ENCODE measurements at regions not wholly inside any gene's neighbourhood (a gene's known extent, or its start where the extent isn't known, plus 50 kb on each side); places are given as distances from the start of the nearest gene placed in this dataset.

- H3K36me3 ChIP-seq, result no peaks in the 10 kb centered on the region
- no peak for TF ChIP-seq CTCF (IDR thresholded peaks at IDR 0.05; ENCODE audit: low read depth, low read length)
- DNase-seq, result no peak
- H3K9me3 ChIP-seq, result no peaks in the 10 kb centered on the region
- no peaks in the 10 kb centered on the region; the same call in 1 of the 2 replicates for H3K4me1 ChIP-seq
- H3K27me3 ChIP-seq, result no peaks in the 10 kb centered on the region
- no peak overlapping the region for H3K4me3 ChIP-seq (ENCODE audit: low read depth, low read length)
Measured at GRCh38 chr10:59595593-59595992, 114.1 kb downstream of the SLC16A9 start.

GRCh38 chr10:59593768-59594167, 115.9 kb downstream of the SLC16A9 start:
- TF ChIP-seq CTCF (IDR thresholded peaks at IDR 0.05; ENCODE audit: low read depth, low read length), result no peak
- Histone ChIP-seq H3K4me3 (ENCODE audit: low read depth, low read length) (no peak overlapping the region), H3K27me3 (no peaks in the 10 kb centered on the region), H3K9me3 (no peaks in the 10 kb centered on the region), H3K36me3 (no peaks in the 10 kb centered on the region), H3K4me1 (no peaks in the 10 kb centered on the region; the same call in 1 of the 2 replicates)
- no peak for DNase-seq

DNA sequence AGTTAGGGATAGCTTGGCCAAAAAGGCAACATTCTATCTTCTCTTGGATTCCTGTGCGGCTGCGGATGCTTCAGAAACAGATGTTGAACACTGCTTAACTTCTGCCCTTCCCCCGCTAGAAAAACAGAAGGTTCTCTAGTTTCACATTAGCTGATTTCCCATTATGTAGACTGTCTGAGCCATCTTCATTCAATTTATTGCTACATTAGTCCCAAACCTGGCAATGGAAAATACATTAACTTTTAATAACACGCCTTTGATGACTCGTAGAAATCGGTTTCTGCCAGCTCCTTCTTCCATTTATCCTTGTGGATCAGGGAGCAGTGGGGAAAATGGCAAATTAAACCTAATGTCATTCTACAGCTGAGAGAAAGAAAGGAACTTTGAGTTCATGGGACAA, 119.9 kb downstream of the SLC16A9 start:
- DNase-seq, result no peak
- Histone ChIP-seq H3K36me3 (no peaks in the 10 kb centered on the region), H3K4me3 (ENCODE audit: low read depth, low read length) (no peak overlapping the region), H3K9me3 (no peaks in the 10 kb centered on the region), H3K27me3 (no peaks in the 10 kb centered on the region), H3K4me1 (no peaks in the 10 kb centered on the region; the same call in none of the 2 replicates)
- TF ChIP-seq CTCF (IDR thresholded peaks at IDR 0.05; ENCODE audit: low read depth, low read length), result no peak

GRCh38 chr10:59588791-59589190, 120.9 kb downstream of the SLC16A9 start:
- no peak for DNase-seq
- Histone ChIP-seq H3K9me3 (no peaks in the 10 kb centered on the region), H3K4me1 (no peaks in the 10 kb centered on the region; the same call in none of the 2 replicates), H3K4me3 (ENCODE audit: low read depth, low read length) (no peak overlapping the region), H3K27me3 (no peaks in the 10 kb centered on the region), H3K36me3 (no peaks in the 10 kb centered on the region)
- no peak for TF ChIP-seq CTCF (IDR thresholded peaks at IDR 0.05; ENCODE audit: low read depth, low read length)

DNA sequence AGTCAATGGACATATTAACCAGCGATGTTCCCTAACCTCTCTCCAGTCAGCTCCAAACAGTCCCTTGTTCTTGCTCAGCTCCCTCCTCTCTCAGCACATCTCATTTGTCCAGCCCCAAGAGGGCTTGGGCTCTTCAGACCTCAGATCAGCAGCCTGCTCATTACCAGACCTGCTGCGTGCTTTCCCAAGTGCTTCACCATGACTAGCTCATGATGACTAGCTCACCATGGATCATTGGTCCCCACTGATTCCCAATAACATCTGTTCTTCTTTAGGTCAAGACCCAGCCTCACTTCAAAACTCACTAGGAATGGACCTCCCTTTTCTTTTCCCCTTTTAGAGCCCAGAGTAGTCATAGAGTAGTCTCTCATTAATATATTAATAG, 121.9 kb downstream of the SLC16A9 start:
- no peaks in the 10 kb centered on the region; the same call in none of the 2 replicates for H3K4me1 ChIP-seq
- no peak for TF ChIP-seq CTCF (IDR thresholded peaks at IDR 0.05; ENCODE audit: low read depth, low read length)
- H3K36me3 ChIP-seq, result no peaks in the 10 kb centered on the region
- no peaks in the 10 kb centered on the region for H3K27me3 ChIP-seq
- H3K9me3 ChIP-seq, result no peaks in the 10 kb centered on the region
- no peak for DNase-seq
- no peak overlapping the region for H3K4me3 ChIP-seq (ENCODE audit: low read depth, low read length)

GRCh38 chr10:59587083-59587755, 122.4 kb downstream of the SLC16A9 start:
- Histone ChIP-seq H3K27me3 (no peaks in the 10 kb centered on the region), H3K4me1 (no peaks in the 10 kb centered on the region; the same call in none of the 2 replicates), H3K4me3 (ENCODE audit: low read depth, low read length) (no peak overlapping the region), H3K9me3 (no peaks in the 10 kb centered on the region), H3K36me3 (no peaks in the 10 kb centered on the region)
- DNase-seq, result no peak
- no peak for TF ChIP-seq CTCF (IDR thresholded peaks at IDR 0.05; ENCODE audit: low read depth, low read length)

Measured in BE2C (cell line).